ENCODE measurements at regions not wholly inside any gene's neighbourhood (a gene's known extent, or its start where the extent isn't known, plus 50 kb on each side); places are given as distances from the start of the nearest gene placed in this dataset.
"Not testable (repeated sequence)": the region's sequence is repeated elsewhere in the genome, so short reads cannot be mapped to it uniquely, and the experiment has no call there.

- DNase-seq, result no peak
These were observed 61.5 kb downstream of the RPUSD4 start for GRCh38 chr11:126149759-126150625.

GRCh38 chr11:126148317-126148716 lies 63.1 kb downstream of the RPUSD4 start:
- DNase-seq, result no peak

- no peak for DNase-seq
These were observed 64.0 kb downstream of the RPUSD4 start for GRCh38 chr11:126147208-126148111.

- no peak for DNase-seq
These were observed 64.8 kb downstream of the RPUSD4 start for GRCh38 chr11:126146454-126147192.

- DNase-seq, result no peak
These were observed 65.5 kb downstream of the RPUSD4 start for GRCh38 chr11:126145954-126146353.

GRCh38 chr11:126143491-126143890 lies 68.0 kb downstream of the RPUSD4 start:
- DNase-seq, result not testable (repeated sequence)

DNA sequence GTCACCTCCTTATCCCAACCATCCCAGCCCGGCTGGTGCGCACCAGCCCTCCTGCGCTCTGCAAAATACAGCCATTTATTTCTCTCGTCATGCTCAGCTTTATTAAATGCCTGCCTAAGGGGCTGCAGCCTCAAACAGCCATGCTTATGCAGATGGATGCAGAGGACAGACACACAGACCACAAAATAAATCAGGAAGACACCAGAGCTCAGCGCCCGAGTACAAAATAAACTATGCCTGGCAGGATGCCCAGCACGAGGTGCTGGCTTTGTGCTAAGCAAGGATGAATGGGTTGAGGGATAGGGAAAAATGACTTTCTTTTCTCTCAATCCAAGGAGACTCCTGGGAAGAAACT lies 70.5 kb downstream of the RPUSD4 start:
- DNase-seq, result peak; percentile 37

- no peak for DNase-seq
These were observed 71.1 kb downstream of the RPUSD4 start for GRCh38 chr11:126140201-126140925.

DNA sequence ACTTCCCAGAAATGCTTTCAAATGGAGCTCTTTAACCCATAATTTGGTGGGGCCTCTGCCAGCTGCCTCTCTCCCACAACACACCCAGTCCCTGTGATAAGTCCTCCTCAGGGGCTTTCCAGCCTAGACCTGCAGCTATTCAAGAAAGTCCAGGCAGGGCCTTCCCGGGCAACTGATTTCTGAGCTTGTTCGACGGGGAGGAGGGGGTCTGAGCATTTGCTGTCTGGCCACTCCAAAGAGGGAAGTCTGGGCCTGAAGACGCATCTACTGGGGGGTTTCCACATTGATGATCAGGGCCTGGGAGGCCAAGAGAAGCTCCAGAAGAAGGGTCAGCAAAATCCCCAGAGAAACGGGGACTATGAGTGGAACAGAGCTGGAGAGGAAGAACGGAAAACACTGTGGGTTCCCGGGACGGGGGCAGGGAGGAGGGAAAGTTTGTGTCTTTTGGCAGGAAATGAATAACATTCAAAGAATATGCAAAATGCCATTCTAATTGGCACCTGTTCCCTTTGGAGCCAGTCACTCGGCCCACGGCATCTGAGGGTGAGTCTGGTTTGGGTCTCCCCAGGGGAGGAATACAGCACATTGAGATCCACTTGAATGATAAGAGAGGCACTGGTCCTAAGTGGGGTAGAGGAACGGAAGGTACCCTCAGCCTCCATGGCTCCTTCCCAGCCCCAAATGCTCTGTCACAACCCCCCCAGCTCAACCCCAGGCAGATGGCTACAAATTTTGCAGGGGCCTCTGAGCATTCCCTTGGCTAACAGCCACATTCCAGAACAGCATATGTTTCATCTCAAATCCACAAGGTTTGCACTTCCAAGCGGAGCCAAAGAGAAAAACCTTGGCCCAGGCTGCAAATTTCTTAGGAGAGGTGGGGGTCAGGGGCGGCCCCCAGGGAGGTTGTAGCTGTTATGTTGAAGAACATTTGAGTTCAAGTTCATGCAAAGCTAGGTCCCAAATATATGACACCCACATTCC lies 72.0 kb downstream of the RPUSD4 start:
- no peak for DNase-seq

- DNase-seq, result no peak
These were observed 72.8 kb downstream of the RPUSD4 start for GRCh38 chr11:126138636-126139035.

- no peak for DNase-seq
These were observed 74.3 kb downstream of the RPUSD4 start for GRCh38 chr11:126137136-126137535.

DNA sequence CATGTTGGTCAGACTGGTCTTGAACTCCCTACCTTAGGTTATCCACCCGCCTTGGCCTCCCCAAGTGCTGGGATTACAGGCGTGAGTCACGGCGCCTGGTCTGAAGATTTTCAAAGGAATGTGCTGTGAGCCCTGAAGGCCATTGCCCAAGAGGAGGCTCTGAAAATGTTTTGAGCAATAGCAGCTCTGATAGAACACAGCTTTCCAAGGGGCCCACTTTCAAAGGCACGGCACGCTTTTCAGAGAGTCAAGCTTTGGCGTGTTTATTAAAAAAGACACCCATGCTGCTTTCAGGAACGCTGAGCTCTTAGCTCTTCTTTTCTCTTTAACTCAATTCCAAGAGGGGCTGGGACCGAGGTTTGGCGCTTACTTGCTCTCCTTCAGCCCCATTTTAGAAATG lies 73.8 kb upstream of the CDON start:
- no peak for DNase-seq

GRCh38 chr11:126135235-126136176 lies 72.8 kb upstream of the CDON start:
- no peak for DNase-seq

- no peak for DNase-seq
These were observed 71.9 kb upstream of the CDON start for GRCh38 chr11:126134461-126135155.

DNA sequence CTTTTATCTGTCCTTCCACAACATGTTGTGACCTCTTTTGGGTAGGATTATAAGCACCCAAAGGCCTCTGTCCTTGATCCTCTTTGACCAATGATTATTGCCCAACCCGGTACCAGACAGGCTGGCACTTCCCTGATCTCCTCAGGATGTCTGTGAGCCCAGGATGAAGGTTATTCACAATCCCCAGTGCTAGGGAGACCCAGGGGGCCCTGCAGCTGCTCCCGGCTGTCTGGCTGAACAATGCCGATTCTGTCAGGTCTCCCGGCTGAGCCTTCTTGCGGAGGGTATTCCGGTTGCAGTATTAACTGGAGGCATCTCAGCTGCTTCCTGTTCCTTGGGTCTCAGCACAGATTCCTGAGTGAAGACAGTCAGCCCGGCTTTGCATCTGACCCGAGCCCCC lies 71.2 kb upstream of the CDON start:
- no peak for DNase-seq

DNA sequence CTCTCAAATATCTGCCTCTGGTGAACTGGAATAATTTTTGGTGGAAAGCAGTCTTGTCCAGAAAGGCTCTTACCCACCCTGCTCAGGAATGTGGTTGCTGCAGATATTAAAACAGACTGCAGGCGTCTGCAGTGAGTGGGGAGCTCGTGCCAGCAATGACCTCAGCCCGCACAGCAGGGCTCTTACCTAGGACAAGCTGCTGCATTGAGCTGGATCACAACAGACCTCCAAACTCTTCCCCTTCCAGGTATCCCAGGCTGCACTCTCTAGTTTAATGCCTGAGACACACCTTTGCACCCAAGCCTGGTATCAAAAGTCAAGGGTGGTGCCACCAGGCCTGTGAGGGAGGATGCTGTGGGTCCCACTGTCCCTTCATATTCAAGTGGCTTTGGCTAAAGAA lies 69.7 kb upstream of the CDON start:
- no peak for DNase-seq

GRCh38 chr11:126130781-126131180 lies 68.1 kb upstream of the CDON start:
- DNase-seq, result not testable (repeated sequence)

GRCh38 chr11:126129727-126130671 lies 67.3 kb upstream of the CDON start:
- DNase-seq, result no peak
